Heart left ventricle (tissue), 13 donors: ENCODE measurements at regions not wholly inside any gene's neighbourhood (a gene's known extent, or its start where the extent isn't known, plus 50 kb on each side); places are given as distances from the start of the nearest gene placed in this dataset.

Source experiments
- POLR2A ChIP-seq, 2 donors: fragments of 450-650 bp; IDR thresholded peaks; one replicate each; pipeline ENCODE4 v1.6.1; 2017; ENCODE audit warnings: antibody characterized with exemption in 2 of 2, mild to moderate bottlenecking in 2 of 2, moderate library complexity in 2 of 2
- TF ChIP-seq, protein P1 (sequence below), 12 donors: fragments of 200-600 bp; sonication (generic) in 4 of 12; IDR thresholded peaks; one replicate each; pipeline versions ENCODE4 v1.5.0 to v1.8.0; 2018 to 2022; ENCODE audit warnings: antibody characterized with exemption in 12 of 12, mild to moderate bottlenecking in 5 of 12
- donor health status: ischemic (EF 13 %, LVEDD 7.1; RV severe dilation, severe dysfunction).
- donor health status: DM: no; HTN: yes; CAD: no.
- donor health status: DM: no; HTN: no; CAD: no.
- donor health status: ischemic (EF 25% LVEDD 6.9; RV normal size, moderate dysfunction).
- donor health status: ischemic (EF 25% LVEDD 5.7; RV mildly dilated, moderate dysfunction).
- donor health status: ischemic (EF 35%, LVEDD 5.7; RV mildly dilated, moderate dysfunction).
- donor health status: nonischemic (EF 11% LVEDD 7.7; RV severe dilation, severe dysfunction).
- donor health status: DM: yes; HTN: yes; CAD: no.
- donor health status: PGD.
- donor health status: ischemic (EF 29% LVEDD 5.4; RV normal size, mild dysfunction).
- donor health status: nonischemic (EF 23%, LVEDD 6.1; RV moderate dilation, normal function).

- TF ChIP-seq, protein P1, sequence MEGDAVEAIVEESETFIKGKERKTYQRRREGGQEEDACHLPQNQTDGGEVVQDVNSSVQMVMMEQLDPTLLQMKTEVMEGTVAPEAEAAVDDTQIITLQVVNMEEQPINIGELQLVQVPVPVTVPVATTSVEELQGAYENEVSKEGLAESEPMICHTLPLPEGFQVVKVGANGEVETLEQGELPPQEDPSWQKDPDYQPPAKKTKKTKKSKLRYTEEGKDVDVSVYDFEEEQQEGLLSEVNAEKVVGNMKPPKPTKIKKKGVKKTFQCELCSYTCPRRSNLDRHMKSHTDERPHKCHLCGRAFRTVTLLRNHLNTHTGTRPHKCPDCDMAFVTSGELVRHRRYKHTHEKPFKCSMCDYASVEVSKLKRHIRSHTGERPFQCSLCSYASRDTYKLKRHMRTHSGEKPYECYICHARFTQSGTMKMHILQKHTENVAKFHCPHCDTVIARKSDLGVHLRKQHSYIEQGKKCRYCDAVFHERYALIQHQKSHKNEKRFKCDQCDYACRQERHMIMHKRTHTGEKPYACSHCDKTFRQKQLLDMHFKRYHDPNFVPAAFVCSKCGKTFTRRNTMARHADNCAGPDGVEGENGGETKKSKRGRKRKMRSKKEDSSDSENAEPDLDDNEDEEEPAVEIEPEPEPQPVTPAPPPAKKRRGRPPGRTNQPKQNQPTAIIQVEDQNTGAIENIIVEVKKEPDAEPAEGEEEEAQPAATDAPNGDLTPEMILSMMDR (IDR thresholded peaks at IDR 0.05): no peak
- no peak for TF ChIP-seq POLR2A (IDR thresholded peaks at IDR 0.05)
Observed at GRCh38 chr13:71338070-71338469, 528.9 kb downstream of the DACH1 start.
